Neural crest cell (in vitro differentiated cells): ENCODE measurements at regions not wholly inside any gene's neighbourhood (a gene's known extent, or its start where the extent isn't known, plus 50 kb on each side); places are given as distances from the start of the nearest gene placed in this dataset.

Source experiments
- DNase-seq: peaks from one replicate; pipeline ENCODE4 v3.0.0; 2021; ENCODE audit warnings: low read depth, mixed read lengths, low spot score
- H3K27ac Mint-ChIP-seq: one replicate; pipeline ENCODE4 v1.8.0; 2021; ENCODE audit warnings: mild to moderate bottlenecking, mixed read lengths; ENCODE audit not compliant: unreplicated experiment
- H3K27me3 Mint-ChIP-seq: 2 replicates; pipeline ENCODE4 v1.8.0; 2021; ENCODE audit warnings: low read depth, mild to moderate bottlenecking, mixed read lengths
- H3K36me3 Mint-ChIP-seq: 2 replicates; pipeline ENCODE4 v1.8.0; 2021; ENCODE audit warnings: low read depth, mild to moderate bottlenecking, mixed read lengths
- H3K4me1 Mint-ChIP-seq: 2 replicates; pipeline ENCODE4 v1.8.0; 2021; ENCODE audit warnings: mixed read lengths
- H3K4me3 Mint-ChIP-seq: one replicate; pipeline ENCODE4 v1.8.0; 2021; ENCODE audit warnings: mild to moderate bottlenecking, mixed read lengths
- H3K9me3 Mint-ChIP-seq: 2 replicates; pipeline ENCODE4 v1.8.0; 2021; ENCODE audit warnings: mixed read lengths
- CTCF ChIP-seq: fragments of 200-600 bp; sonication (generic); conservative IDR thresholded peaks from 2 replicates; pipeline ENCODE4 v1.5.0; 2021; ENCODE audit warnings: antibody characterized with exemption, mild to moderate bottlenecking

GRCh38 chr11:109096266-109096665 is 325.7 kb upstream of the C11orf87 start:
- no peak for TF ChIP-seq CTCF
- no peak overlapping the region for H3K4me3 Mint-ChIP-seq
- H3K27me3 Mint-ChIP-seq: no peaks in the 10 kb centered on the region
- no peak overlapping the region for H3K27ac Mint-ChIP-seq
- DNase-seq: no peak
- no peaks in the 10 kb centered on the region for H3K36me3 Mint-ChIP-seq
- H3K4me1 Mint-ChIP-seq: no peaks in the 10 kb centered on the region
- no peaks in the 10 kb centered on the region for H3K9me3 Mint-ChIP-seq

GRCh38 chr11:109106151-109106906 is 315.7 kb upstream of the C11orf87 start:
- H3K4me3 Mint-ChIP-seq: no peak overlapping the region
- H3K27me3 Mint-ChIP-seq: peaks cover 11% of the 10 kb centered on the region
- no peaks in the 10 kb centered on the region for H3K4me1 Mint-ChIP-seq
- DNase-seq: no peak
- H3K9me3 Mint-ChIP-seq: peaks cover 3% of the 10 kb centered on the region
- no peak for TF ChIP-seq CTCF
- no peaks in the 10 kb centered on the region for H3K36me3 Mint-ChIP-seq
- H3K27ac Mint-ChIP-seq: no peak overlapping the region

GRCh38 chr11:109109150-109109549 is 312.8 kb upstream of the C11orf87 start:
- Mint-ChIP-seq H3K4me3 (no peak overlapping the region), H3K27ac (no peak overlapping the region), H3K4me1 (peaks cover 8% of the 10 kb centered on the region), H3K27me3 (peaks cover 11% of the 10 kb centered on the region), H3K36me3 (no peaks in the 10 kb centered on the region), H3K9me3 (peaks cover 3% of the 10 kb centered on the region)
- TF ChIP-seq CTCF: no peak
- DNase-seq: no peak

- Mint-ChIP-seq H3K36me3 (no peaks in the 10 kb centered on the region), H3K4me1 (peaks cover 8% of the 10 kb centered on the region), H3K9me3 (peaks cover 3% of the 10 kb centered on the region), H3K4me3 (no peak overlapping the region), H3K27ac (no peak overlapping the region), H3K27me3 (peaks cover 8% of the 10 kb centered on the region)
- DNase-seq: no peak
- TF ChIP-seq CTCF: no peak
Observed at GRCh38 chr11:109109571-109110315, 312.2 kb upstream of the C11orf87 start.

GRCh38 chr11:109112261-109112660 is 309.7 kb upstream of the C11orf87 start:
- H3K4me1 Mint-ChIP-seq: peaks cover 8% of the 10 kb centered on the region
- no peak for TF ChIP-seq CTCF
- no peaks in the 10 kb centered on the region for H3K36me3 Mint-ChIP-seq
- H3K9me3 Mint-ChIP-seq: no peaks in the 10 kb centered on the region
- no peaks in the 10 kb centered on the region for H3K27me3 Mint-ChIP-seq
- no peak overlapping the region for H3K4me3 Mint-ChIP-seq
- H3K27ac Mint-ChIP-seq: no peak overlapping the region
- no peak for DNase-seq
